Large intestine (tissue), 3 donors: ENCODE measurements at regions not wholly inside any gene's neighbourhood (a gene's known extent, or its start where the extent isn't known, plus 50 kb on each side); places are given as distances from the start of the nearest gene placed in this dataset.
A peak's percentile ranks its signal among the peaks of the same experiment; 100 is the strongest.
"Not testable (repeated sequence)": the region's sequence is repeated elsewhere in the genome, so short reads cannot be mapped to it uniquely, and the experiment has no call there.

ENCODE experiments used
- DNase-seq, 2 donors: peaks; one replicate each; pipeline versions ENCODE4 v3.0.0 to v3.0.0-alpha.2; 2013
- H3K27ac ChIP-seq: one replicate; pipeline ENCODE4 v1.5.1; 2013; ENCODE audit warnings: low read length
- H3K27me3 ChIP-seq: 2 replicates; pipeline ENCODE4 v1.6.1; 2013; ENCODE audit warnings: low read length; ENCODE audit not compliant: control insufficient read depth, insufficient read depth
- H3K36me3 ChIP-seq: 2 replicates; pipeline ENCODE4 v1.6.1; 2013; ENCODE audit warnings: low read length; ENCODE audit not compliant: control insufficient read depth, insufficient read depth
- H3K4me1 ChIP-seq: one replicate; pipeline ENCODE4 v1.6.1; 2013; ENCODE audit warnings: low read length; ENCODE audit not compliant: control insufficient read depth, insufficient read depth
- H3K4me3 ChIP-seq: one replicate; pipeline ENCODE4 v1.5.1; 2013; ENCODE audit warnings: low read length
- H3K9me3 ChIP-seq: one replicate; pipeline ENCODE4 v1.6.1; 2013; ENCODE audit warnings: mild to moderate bottlenecking, low read depth, low read length, moderate library complexity; ENCODE audit not compliant: control insufficient read depth
- WGBS: methylation state at CpG from one replicate; pipeline ENCODE4 v1.1.5; 2013; ENCODE audit warnings: low lambda C conversion rate; ENCODE audit not compliant: insufficient coverage; 5-methylcytosine and 5-hydroxymethylcytosine counted together

DNA sequence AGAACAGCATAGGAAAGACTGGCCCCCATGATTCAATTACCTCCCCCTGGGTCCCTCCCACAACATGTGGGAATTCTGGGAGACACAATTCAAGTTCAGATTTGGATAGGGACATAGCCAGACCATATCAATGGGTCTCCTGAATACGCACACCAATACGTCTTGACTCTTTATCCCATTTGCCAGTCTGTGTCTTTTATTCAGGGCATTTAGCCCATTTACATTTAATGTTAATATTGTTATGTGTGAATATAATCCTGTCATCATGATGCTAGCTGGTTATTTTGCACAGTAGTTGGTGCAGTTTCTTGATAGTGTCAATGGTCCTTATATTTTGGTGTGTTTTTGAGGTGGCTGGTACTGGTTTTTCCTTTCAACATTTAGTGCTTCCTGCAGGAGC lies 256.1 kb downstream of the ZNF608 start:
- H3K4me3 ChIP-seq, H3K27ac ChIP-seq, H3K27me3 ChIP-seq, H3K36me3 ChIP-seq, DNase-seq, H3K9me3 ChIP-seq, H3K4me1 ChIP-seq: not testable (repeated sequence)
- no CpG with 5 or more reads among the region's 2 CpGs for WGBS

- no peaks in the 10 kb centered on the region for H3K9me3 ChIP-seq
- DNase-seq, result no peak
- WGBS, result 100% methylated on average over 3 of the region's 4 CpGs
- H3K27me3 ChIP-seq, result no peaks in the 10 kb centered on the region
- no peaks in the 10 kb centered on the region for H3K4me1 ChIP-seq
- no peaks in the 10 kb centered on the region for H3K36me3 ChIP-seq
- no peak overlapping the region for H3K27ac ChIP-seq
- H3K4me3 ChIP-seq, result no peak overlapping the region
Measured at GRCh38 chr5:124481419-124481818, 265.0 kb downstream of the ZNF608 start.

DNA sequence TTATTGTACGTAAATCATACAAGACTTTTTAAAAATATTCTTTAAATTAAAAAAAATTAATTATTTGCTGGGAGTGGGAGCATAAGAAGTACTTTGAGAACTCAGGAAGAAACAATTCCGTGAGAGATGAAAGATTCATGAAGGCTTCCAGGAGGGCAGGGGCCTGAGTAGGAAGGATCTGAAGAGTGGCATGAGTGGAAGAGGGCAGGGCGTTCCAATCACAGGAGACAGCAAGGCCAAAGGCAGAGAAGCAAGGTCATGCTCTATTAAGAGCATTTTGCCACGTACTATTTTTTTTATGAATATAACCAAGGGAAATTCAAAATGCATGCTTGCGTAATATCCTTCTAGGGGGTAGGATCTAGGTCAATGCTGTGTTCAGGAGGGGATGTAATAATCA lies 265.5 kb downstream of the ZNF608 start:
- WGBS, result 100% methylated on average over 3 of the region's 5 CpGs
- H3K36me3 ChIP-seq, result no peaks in the 10 kb centered on the region

GRCh38 chr5:124480022-124480421 lies 266.4 kb downstream of the ZNF608 start:
- Histone ChIP-seq H3K36me3 (no peaks in the 10 kb centered on the region), H3K27me3 (no peaks in the 10 kb centered on the region), H3K9me3 (no peaks in the 10 kb centered on the region), H3K4me1 (no peaks in the 10 kb centered on the region), H3K4me3 (no peak overlapping the region), H3K27ac (no peak overlapping the region)
- WGBS, result no CpG with 5 or more reads among the region's 1 CpG
- DNase-seq, result no peak

More for the DNA sequence above, 265.5 kb downstream of the ZNF608 start:
- Histone ChIP-seq H3K4me1 (no peaks in the 10 kb centered on the region), H3K4me3 (no peak overlapping the region), H3K27me3 (no peaks in the 10 kb centered on the region), H3K9me3 (no peaks in the 10 kb centered on the region), H3K27ac (no peak overlapping the region)
- no peak for DNase-seq

DNA sequence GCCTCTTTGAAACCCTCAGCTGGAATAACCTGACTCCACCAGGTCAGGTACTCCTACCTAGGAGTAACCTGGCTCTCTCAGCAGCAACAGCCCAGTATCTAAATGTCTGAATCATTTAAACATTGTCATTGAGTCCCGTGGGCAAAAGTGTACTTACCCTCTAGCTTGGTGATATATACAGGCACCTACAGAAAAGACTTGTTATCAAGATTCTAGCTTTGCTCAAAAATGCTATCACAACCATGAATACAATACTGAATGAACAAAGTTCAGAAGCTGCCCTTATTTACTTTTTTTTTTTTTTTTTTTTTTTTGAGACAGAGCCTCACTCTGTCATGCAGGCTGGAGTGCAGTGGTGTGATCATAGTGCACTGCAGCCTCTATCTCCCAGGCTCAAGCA lies 268.2 kb downstream of the ZNF608 start:
- no peak overlapping the region for H3K4me3 ChIP-seq
- H3K27ac ChIP-seq, result peak overlapping the region; percentile 1
- no peaks in the 10 kb centered on the region for H3K9me3 ChIP-seq
- no CpG with 5 or more reads among the region's 1 CpG for WGBS
- no peaks in the 10 kb centered on the region for H3K27me3 ChIP-seq
- DNase-seq, result peak; percentile 17 to 64
- no peaks in the 10 kb centered on the region for H3K4me1 ChIP-seq
- no peaks in the 10 kb centered on the region for H3K36me3 ChIP-seq

GRCh38 chr5:124477577-124477976 lies 268.9 kb downstream of the ZNF608 start:
- no peak for DNase-seq
- WGBS, result no CpG with 5 or more reads among the region's 2 CpGs
- H3K4me3 ChIP-seq, result no peak overlapping the region
- no peaks in the 10 kb centered on the region for H3K4me1 ChIP-seq
- no peaks in the 10 kb centered on the region for H3K27me3 ChIP-seq
- no peak overlapping the region for H3K27ac ChIP-seq
- no peaks in the 10 kb centered on the region for H3K9me3 ChIP-seq
- no peaks in the 10 kb centered on the region for H3K36me3 ChIP-seq

DNA sequence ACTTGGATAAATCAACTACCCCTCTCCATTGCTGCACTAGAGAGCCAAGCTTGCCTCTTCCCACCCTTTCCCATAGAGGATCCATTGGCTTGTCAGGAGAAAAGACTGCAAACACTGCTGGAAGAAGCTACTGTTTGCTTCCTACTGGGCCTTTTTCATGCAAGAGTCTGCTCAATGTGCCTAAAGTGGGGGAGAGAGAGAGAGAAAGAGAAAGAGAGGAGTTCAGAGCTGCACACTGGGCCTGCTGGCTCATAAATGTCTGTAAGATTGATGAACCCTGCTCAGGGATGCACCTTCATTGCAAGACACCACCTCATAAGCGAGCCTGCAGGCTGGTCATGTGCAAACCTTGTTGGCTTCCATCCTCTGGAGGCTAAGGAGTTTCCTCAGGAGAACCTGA lies 269.4 kb downstream of the ZNF608 start:
- Histone ChIP-seq H3K27me3 (no peaks in the 10 kb centered on the region), H3K27ac (no peak overlapping the region)
- no peak for DNase-seq

GRCh38 chr5:124474528-124475215 lies 271.8 kb downstream of the ZNF608 start:
- no peak for DNase-seq
- no peak overlapping the region for H3K27ac ChIP-seq
- no peaks in the 10 kb centered on the region for H3K36me3 ChIP-seq
- no peak overlapping the region for H3K4me3 ChIP-seq
- WGBS, result 100% methylated on average over 1 of the region's 3 CpGs
- H3K9me3 ChIP-seq, result no peaks in the 10 kb centered on the region
- H3K27me3 ChIP-seq, result no peaks in the 10 kb centered on the region
- H3K4me1 ChIP-seq, result no peaks in the 10 kb centered on the region

More for the DNA sequence above, 269.4 kb downstream of the ZNF608 start:
- Histone ChIP-seq H3K36me3 (no peaks in the 10 kb centered on the region), H3K4me3 (no peak overlapping the region), H3K4me1 (no peaks in the 10 kb centered on the region), H3K9me3 (no peaks in the 10 kb centered on the region)
- no CpG with 5 or more reads among the region's 1 CpG for WGBS

GRCh38 chr5:124468671-124469411 lies 277.6 kb downstream of the ZNF608 start:
- no peak overlapping the region for H3K4me3 ChIP-seq
- WGBS, result no CpG with 5 or more reads among the region's 5 CpGs

GRCh38 chr5:124467745-124468144 lies 278.7 kb downstream of the ZNF608 start:
- Histone ChIP-seq H3K27me3 (no peaks in the 10 kb centered on the region), H3K9me3 (no peaks in the 10 kb centered on the region), H3K4me3 (no peak overlapping the region), H3K4me1 (no peaks in the 10 kb centered on the region), H3K36me3 (no peaks in the 10 kb centered on the region), H3K27ac (no peak overlapping the region)
- DNase-seq, result no peak
- 100% methylated on average over 1 of the region's 1 CpG for WGBS

More at GRCh38 chr5:124468671-124469411, 277.6 kb downstream of the ZNF608 start:
- Histone ChIP-seq H3K27me3 (no peaks in the 10 kb centered on the region), H3K36me3 (no peaks in the 10 kb centered on the region), H3K27ac (no peak overlapping the region), H3K9me3 (no peaks in the 10 kb centered on the region), H3K4me1 (no peaks in the 10 kb centered on the region)
- DNase-seq, result no peak
